CD4-positive, CD25-positive, alpha-beta regulatory T cell (primary cell): ENCODE measurements at regions not wholly inside any gene's neighbourhood (a gene's known extent, or its start where the extent isn't known, plus 50 kb on each side); places are given as distances from the start of the nearest gene placed in this dataset.

Experiments
- ATAC-seq, 2 donors: fragments of 150-1000 bp; cut with Tn5 transposase; one replicate each; pipeline ENCODE4 v1.10.0; 2021; ENCODE audit warnings: low read depth in 2 of 2, moderate number of reproducible peaks in 2 of 2, moderate library complexity in 1 of 2
- DNase-seq, 3 donors: peaks; one replicate each; pipeline versions ENCODE4 v3.0.0 to v3.0.0-alpha.2; 2012 to 2022; ENCODE audit warnings: mixed read lengths in 1 of 3
- H3K27ac ChIP-seq: one replicate; pipeline ENCODE4 v1.7.0; 2013; ENCODE audit warnings: mild to moderate bottlenecking, low read length; ENCODE audit not compliant: insufficient read depth, poor library complexity, severe bottlenecking
- H3K27me3 ChIP-seq: one replicate; pipeline ENCODE4 v1.7.0; 2013; ENCODE audit warnings: low read length; ENCODE audit not compliant: control insufficient read depth, insufficient read depth
- H3K36me3 ChIP-seq: one replicate; pipeline ENCODE4 v1.7.0; 2013; ENCODE audit warnings: mild to moderate bottlenecking, low read length, moderate library complexity; ENCODE audit not compliant: control insufficient read depth, insufficient read depth
- H3K4me1 ChIP-seq: 2 replicates; pipeline ENCODE4 v1.7.0; 2013; ENCODE audit warnings: mild to moderate bottlenecking, low read length; ENCODE audit not compliant: insufficient read depth, control insufficient read depth, poor library complexity, severe bottlenecking
- H3K4me3 ChIP-seq: one replicate; pipeline ENCODE4 v1.7.0; 2013; ENCODE audit warnings: low read depth, mild to moderate bottlenecking, low read length, moderate library complexity
- H3K9me3 ChIP-seq, 2 experiments: 1 replicate in 1 of 2; 2 replicates in 1 of 2; pipeline ENCODE4 v1.7.0; 2013; ENCODE audit warnings: low read length in 2 of 2, mild to moderate bottlenecking in 1 of 2, moderate library complexity in 1 of 2; ENCODE audit not compliant: control insufficient read depth in 2 of 2
- H3K27ac Mint-ChIP-seq, 3 donors: one replicate each; pipeline ENCODE4 v1.8.0; 2020 to 2022; ENCODE audit warnings: mild to moderate bottlenecking in 3 of 3, mixed read lengths in 3 of 3, moderate library complexity in 2 of 3
- H3K27me3 Mint-ChIP-seq: one replicate; pipeline ENCODE4 v1.8.0; 2022; ENCODE audit warnings: mild to moderate bottlenecking, mixed read lengths
- H3K36me3 Mint-ChIP-seq: one replicate; pipeline ENCODE4 v1.8.0; 2020; ENCODE audit warnings: mixed read lengths
- H3K4me1 Mint-ChIP-seq, 4 donors: one replicate each; pipeline ENCODE4 v1.8.0; 2020 to 2022; ENCODE audit warnings: mixed read lengths in 4 of 4, mild to moderate bottlenecking in 1 of 4
- H3K4me3 Mint-ChIP-seq, 4 donors: one replicate each; pipeline ENCODE4 v1.8.0; 2020 to 2022; ENCODE audit warnings: mild to moderate bottlenecking in 4 of 4, mixed read lengths in 4 of 4, moderate library complexity in 3 of 4
- H3K9me3 Mint-ChIP-seq, 7 donors: one replicate each; pipeline ENCODE4 v1.8.0; 2020 to 2022; ENCODE audit warnings: mixed read lengths in 7 of 7, mild to moderate bottlenecking in 3 of 7, moderate library complexity in 2 of 7

DNA sequence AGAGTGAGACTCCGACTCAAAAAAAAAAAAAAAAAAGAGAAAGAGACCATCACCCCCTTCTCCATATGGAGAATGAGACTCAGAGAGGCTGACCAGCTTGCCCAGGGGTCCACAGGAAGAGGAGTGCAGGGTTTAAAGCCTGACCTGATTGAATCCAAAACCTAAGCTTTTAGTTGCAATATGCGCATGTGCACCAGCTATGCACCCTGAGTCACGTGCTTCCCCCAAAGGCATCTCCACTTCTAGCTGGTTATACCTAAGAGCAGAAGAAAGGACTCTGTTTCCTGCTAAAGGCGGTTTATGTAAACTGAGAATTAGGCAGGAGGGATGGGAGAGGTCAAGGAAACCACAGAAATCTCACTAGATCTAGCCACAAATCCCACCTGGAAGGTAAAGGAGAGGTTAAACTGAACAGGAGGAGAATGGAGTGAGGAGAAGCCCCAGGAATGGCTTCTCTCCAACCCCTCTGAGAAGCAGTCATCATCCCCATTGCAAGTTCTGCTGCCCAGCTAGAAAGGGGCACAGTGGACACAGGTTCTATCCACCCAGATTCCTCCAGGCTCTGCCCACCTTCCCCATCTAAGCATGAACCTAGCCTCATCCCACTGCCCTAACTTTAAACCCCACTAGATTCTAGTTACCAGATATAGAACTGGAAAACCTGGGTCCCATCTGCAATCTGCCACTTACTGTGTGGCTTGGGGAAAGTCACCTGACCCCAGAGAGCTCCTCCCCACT, 171.3 kb downstream of the ACTL7B start:
- Mint-ChIP-seq H3K9me3 (peaks cover 0 to 7% (median 2%) of the 10 kb centered on the region in 7 donors), H3K4me3 (no peak overlapping the region), H3K36me3 (no peaks in the 10 kb centered on the region), H3K4me1 (no peaks in the 10 kb centered on the region), H3K27me3 (no peaks in the 10 kb centered on the region), H3K27ac (no peak overlapping the region)
- DNase-seq (no peak), ATAC-seq (no peak)
- Histone ChIP-seq H3K4me3 (no peak overlapping the region), H3K4me1 (no peaks in the 10 kb centered on the region), H3K9me3 (peaks cover 0 to 6% of the 10 kb centered on the region in 2 experiments), H3K27ac (no peak overlapping the region), H3K36me3 (no peaks in the 10 kb centered on the region), H3K27me3 (no peaks in the 10 kb centered on the region)

DNA sequence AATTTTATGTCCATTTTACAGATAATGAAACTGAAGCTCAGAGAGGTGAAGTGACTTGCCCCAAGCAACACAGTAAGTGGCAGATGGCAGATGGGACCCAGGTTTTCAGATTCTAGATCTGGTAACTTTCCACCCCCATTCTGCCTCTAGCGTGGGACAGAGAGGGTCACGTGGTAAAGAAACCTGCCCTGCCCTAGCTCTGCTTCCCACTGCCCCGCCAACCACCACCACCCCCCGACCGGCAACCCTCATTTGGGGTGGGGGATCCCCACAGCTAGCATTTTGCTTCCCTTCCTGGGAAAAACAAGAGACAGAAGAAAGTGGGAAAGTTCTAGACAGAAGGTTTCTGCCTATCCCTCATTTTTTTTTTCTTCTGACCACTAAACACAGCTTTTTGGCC, 172.5 kb downstream of the ACTL7B start:
- H3K9me3 Mint-ChIP-seq, result peaks cover 0 to 9% (median 2%) of the 10 kb centered on the region in 7 donors
- H3K36me3 Mint-ChIP-seq, result no peaks in the 10 kb centered on the region
- Histone ChIP-seq H3K27me3 (no peaks in the 10 kb centered on the region), H3K4me3 (no peak overlapping the region), H3K9me3 (peaks cover 0 to 6% of the 10 kb centered on the region in 2 experiments), H3K4me1 (no peaks in the 10 kb centered on the region), H3K27ac (no peak overlapping the region), H3K36me3 (no peaks in the 10 kb centered on the region)
- H3K4me1 Mint-ChIP-seq, result no peaks in the 10 kb centered on the region
- DNase-seq (no peak), ATAC-seq (no peak)
- H3K27me3 Mint-ChIP-seq, result no peaks in the 10 kb centered on the region
- H3K27ac Mint-ChIP-seq, result no peak overlapping the region
- H3K4me3 Mint-ChIP-seq, result no peak overlapping the region

DNA sequence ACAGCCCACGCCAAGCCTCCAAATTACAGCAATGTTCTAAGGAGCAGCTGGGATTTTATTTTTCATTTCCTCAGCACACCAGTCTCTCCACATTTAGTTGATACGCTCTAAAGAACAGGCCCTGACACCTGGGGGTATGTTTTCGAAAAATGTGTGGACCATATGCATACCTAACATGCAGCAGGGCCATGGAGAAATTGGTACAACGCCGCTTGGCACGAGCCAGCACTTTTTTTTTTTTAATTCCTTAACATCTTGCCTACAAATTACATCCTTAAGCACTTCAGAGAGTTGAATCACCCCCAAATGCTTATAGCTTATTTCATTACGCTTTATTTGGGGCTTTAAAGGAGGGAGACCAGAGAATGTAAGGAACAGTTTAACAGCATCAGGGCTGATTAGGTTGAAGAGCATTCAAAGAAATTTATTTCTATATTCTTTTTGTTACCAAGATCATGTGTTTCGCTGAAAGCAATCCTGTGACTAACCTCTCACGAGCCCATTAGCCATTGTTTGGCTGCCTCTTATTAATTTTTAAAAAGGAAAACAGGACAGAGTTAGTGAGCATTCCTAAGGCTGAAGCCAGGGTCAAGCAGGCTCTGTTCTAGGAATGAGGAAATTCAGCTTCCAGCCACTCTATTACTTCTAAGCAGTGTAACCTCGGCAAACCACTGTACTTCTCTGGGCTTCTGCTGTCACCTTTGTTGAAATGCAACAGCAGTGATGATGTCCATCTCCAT, 173.8 kb downstream of the ACTL7B start:
- H3K27ac ChIP-seq, result no peak overlapping the region
- H3K36me3 Mint-ChIP-seq, result no peaks in the 10 kb centered on the region
- DNase-seq (no peak), ATAC-seq (no peak)
- no peaks in the 10 kb centered on the region for H3K27me3 ChIP-seq
- no peak overlapping the region for H3K27ac Mint-ChIP-seq
- H3K9me3 Mint-ChIP-seq, result peaks cover 0 to 9% (median 1%) of the 10 kb centered on the region in 7 donors
- no peaks in the 10 kb centered on the region for H3K4me1 Mint-ChIP-seq
- no peak overlapping the region for H3K4me3 Mint-ChIP-seq
- no peaks in the 10 kb centered on the region for H3K36me3 ChIP-seq
- no peaks in the 10 kb centered on the region for H3K27me3 Mint-ChIP-seq
- peaks cover 0 to 6% of the 10 kb centered on the region in 2 experiments for H3K9me3 ChIP-seq
- H3K4me3 ChIP-seq, result no peak overlapping the region
- no peaks in the 10 kb centered on the region for H3K4me1 ChIP-seq

DNA sequence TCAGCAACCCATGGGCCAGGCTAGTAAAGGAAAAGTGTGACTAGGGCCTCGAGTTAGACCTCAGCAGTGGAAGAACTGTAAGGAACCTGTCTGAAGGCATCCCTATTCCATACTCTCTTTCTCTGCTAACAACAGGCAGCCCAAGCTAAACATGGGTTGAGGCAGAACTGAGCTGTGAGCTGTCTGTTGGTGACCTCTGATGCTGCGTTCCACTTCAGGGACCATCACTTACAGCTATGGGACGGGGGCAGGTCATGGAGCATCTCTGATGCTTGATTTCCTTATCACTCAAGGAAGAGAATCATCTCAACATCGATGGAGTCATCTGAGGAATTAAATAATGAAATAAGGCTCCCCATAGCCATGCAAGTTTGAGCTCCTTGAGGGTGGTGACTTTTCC, 174.8 kb downstream of the ACTL7B start:
- ATAC-seq (no peak), DNase-seq (no peak)
- no peaks in the 10 kb centered on the region for H3K4me1 Mint-ChIP-seq
- Histone ChIP-seq H3K36me3 (no peaks in the 10 kb centered on the region), H3K4me1 (no peaks in the 10 kb centered on the region), H3K27ac (no peak overlapping the region), H3K9me3 (no peaks in the 10 kb centered on the region), H3K4me3 (no peak overlapping the region), H3K27me3 (no peaks in the 10 kb centered on the region)
- H3K4me3 Mint-ChIP-seq, result no peak overlapping the region
- no peaks in the 10 kb centered on the region for H3K27me3 Mint-ChIP-seq
- H3K9me3 Mint-ChIP-seq, result peaks cover 0 to 4% (median under 1%) of the 10 kb centered on the region in 7 donors
- H3K36me3 Mint-ChIP-seq, result no peaks in the 10 kb centered on the region
- H3K27ac Mint-ChIP-seq, result no peak overlapping the region

DNA sequence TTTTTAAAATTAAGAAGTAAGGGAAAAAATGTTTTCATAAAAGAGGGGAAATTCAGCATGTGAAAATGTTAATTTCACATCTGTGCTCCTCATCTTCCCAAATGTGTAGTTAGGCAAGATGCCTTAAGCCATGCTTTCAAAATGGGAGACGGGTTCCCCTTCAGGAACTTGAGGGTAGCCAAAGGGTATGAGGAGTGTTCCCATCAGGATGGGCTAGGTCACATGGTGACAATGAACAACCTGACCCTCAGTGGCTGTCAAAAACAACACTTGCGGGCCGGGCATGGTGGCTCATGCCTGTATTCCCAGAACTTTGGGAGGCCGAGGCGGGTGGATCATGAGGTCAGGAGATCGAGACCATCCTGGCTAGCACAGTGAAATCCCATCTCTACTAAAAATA, 178.0 kb downstream of the ACTL7B start:
- no peak for DNase-seq
- Histone ChIP-seq H3K9me3 (no peaks in the 10 kb centered on the region), H3K4me3 (no peak overlapping the region), H3K36me3 (no peaks in the 10 kb centered on the region), H3K4me1 (no peaks in the 10 kb centered on the region), H3K27ac (no peak overlapping the region), H3K27me3 (no peaks in the 10 kb centered on the region)
- no peak overlapping the region for H3K4me3 Mint-ChIP-seq
- H3K36me3 Mint-ChIP-seq, result no peaks in the 10 kb centered on the region
- no peak for ATAC-seq
- no peaks in the 10 kb centered on the region for H3K4me1 Mint-ChIP-seq
- no peaks in the 10 kb centered on the region for H3K27me3 Mint-ChIP-seq
- no peak overlapping the region for H3K27ac Mint-ChIP-seq
- peaks cover 0 to 3% (median 3%) of the 10 kb centered on the region in 7 donors for H3K9me3 Mint-ChIP-seq

DNA sequence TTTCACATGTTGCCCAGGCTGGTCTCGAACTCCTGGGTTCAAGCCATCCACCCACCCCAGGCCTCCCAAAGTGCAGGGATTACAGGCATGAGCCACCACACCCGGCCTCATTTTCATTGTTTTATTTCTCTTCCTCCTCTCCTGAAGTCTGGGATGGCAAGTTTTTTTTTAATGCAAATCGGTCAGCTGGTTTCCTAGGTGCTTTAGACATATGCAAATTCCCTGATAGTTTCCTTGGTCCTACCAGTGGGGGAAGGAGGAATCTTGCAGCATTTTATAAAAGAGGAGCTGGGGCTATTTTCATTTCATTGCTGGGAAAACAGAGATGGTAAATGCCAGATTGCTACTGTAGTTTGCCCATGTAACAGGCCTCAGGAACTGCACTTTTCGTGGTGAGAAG, 179.4 kb downstream of the ACTL7B start:
- Mint-ChIP-seq H3K9me3 (peaks cover 0 to 3% (median 2%) of the 10 kb centered on the region in 7 donors), H3K4me3 (no peak overlapping the region), H3K27ac (no peak overlapping the region), H3K36me3 (no peaks in the 10 kb centered on the region), H3K27me3 (no peaks in the 10 kb centered on the region), H3K4me1 (no peaks in the 10 kb centered on the region)
- DNase-seq, result no peak
- Histone ChIP-seq H3K27ac (no peak overlapping the region), H3K4me3 (no peak overlapping the region), H3K4me1 (no peaks in the 10 kb centered on the region), H3K9me3 (no peaks in the 10 kb centered on the region), H3K27me3 (no peaks in the 10 kb centered on the region), H3K36me3 (no peaks in the 10 kb centered on the region)
- ATAC-seq, result no peak

DNA sequence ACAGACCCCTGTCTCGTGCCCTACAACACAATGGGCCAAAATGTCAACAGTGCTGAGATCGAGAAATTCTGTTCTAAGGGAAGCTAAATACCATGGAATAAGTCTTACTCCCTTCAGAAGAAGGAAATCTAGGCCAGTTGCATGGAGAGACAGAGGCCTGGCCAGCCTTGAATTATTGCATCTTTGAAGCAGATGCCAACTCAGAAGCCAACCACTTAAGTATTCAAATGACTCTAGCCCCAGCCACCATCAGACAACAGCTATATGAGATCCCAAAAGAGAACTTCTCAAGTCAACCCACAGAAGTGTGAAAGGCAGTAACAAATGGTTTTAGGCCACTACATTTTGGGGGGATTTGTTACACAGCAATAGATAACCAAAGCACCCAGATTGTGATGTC, 180.1 kb downstream of the ACTL7B start:
- Histone ChIP-seq H3K9me3 (no peaks in the 10 kb centered on the region), H3K36me3 (no peaks in the 10 kb centered on the region), H3K27ac (no peak overlapping the region), H3K4me1 (no peaks in the 10 kb centered on the region), H3K4me3 (no peak overlapping the region), H3K27me3 (no peaks in the 10 kb centered on the region)
- ATAC-seq (no peak), DNase-seq (no peak)
- Mint-ChIP-seq H3K27me3 (no peaks in the 10 kb centered on the region), H3K9me3 (peaks cover 0 to 3% (median 2%) of the 10 kb centered on the region in 7 donors), H3K27ac (no peak overlapping the region), H3K4me3 (no peak overlapping the region), H3K4me1 (no peaks in the 10 kb centered on the region), H3K36me3 (no peaks in the 10 kb centered on the region)
